ENCODE measurements at regions not wholly inside any gene's neighbourhood (a gene's known extent, or its start where the extent isn't known, plus 50 kb on each side); places are given as distances from the start of the nearest gene placed in this dataset.

GRCh38 chr1:163422738-163423404 is 101.1 kb downstream of the NUF2 start:
- no peak overlapping the region for H3K9ac ChIP-seq (ENCODE audit: extremely low read depth, insufficient read length, low read length)
- H3K9me3 ChIP-seq (ENCODE audit: control insufficient read depth, low read depth, low read length): no peaks in the 10 kb centered on the region
- H3K27me3 Mint-ChIP-seq (ENCODE audit: low read depth): no peaks in the 10 kb centered on the region
- H2BK12ac ChIP-seq (ENCODE audit: insufficient read length, low read depth, low read length): no peak overlapping the region
- no peak overlapping the region for H3K14ac ChIP-seq (ENCODE audit: insufficient read depth, low read length)
- H3K4ac ChIP-seq (ENCODE audit: low read depth, low read length): no peak overlapping the region
- H4K91ac ChIP-seq (ENCODE audit: insufficient read length, low read depth, low read length): no peak overlapping the region
- H4K5ac ChIP-seq (ENCODE audit: insufficient read length, low read depth, low read length): no peak overlapping the region
- H3T11ph ChIP-seq (ENCODE audit: low read length): no peak overlapping the region
- no peak overlapping the region for H3K18ac ChIP-seq (ENCODE audit: insufficient read length, low read depth, low read length)
- H3K56ac ChIP-seq (ENCODE audit: insufficient read length, low read depth, low read length): no peak overlapping the region
- H2AFZ ChIP-seq (ENCODE audit: low read length): no peak overlapping the region
- no peaks in the 10 kb centered on the region for H3K23me2 ChIP-seq (ENCODE audit: insufficient read length, low read depth, low read length, poor library complexity, severe bottlenecking)
- no peak overlapping the region for H3K27ac ChIP-seq (ENCODE audit: insufficient read length, low read depth, low read length)
- H3K36me3 Mint-ChIP-seq (ENCODE audit: insufficient read depth in 1 of 3, low read depth in 3 of 3): no peaks in the 10 kb centered on the region
- no peak for TF ChIP-seq CTCF (conservative IDR thresholded peaks at IDR 0.05)
- no peak overlapping the region for H2AK5ac ChIP-seq (ENCODE audit: insufficient read length, low read length)
- H3K27me3 ChIP-seq (ENCODE audit: insufficient read depth, low read length): no peaks in the 10 kb centered on the region
- H3K27ac Mint-ChIP-seq: no peak overlapping the region
- no peak overlapping the region for H3K4me3 Mint-ChIP-seq
- DNase-seq: no peak
- no peaks in the 10 kb centered on the region for H3K79me1 ChIP-seq (ENCODE audit: insufficient read depth, low read depth, low read length, poor library complexity, severe bottlenecking)
- no peak overlapping the region for H3K23ac ChIP-seq (ENCODE audit: insufficient read length, low read depth, low read length)
- no peaks in the 10 kb centered on the region for H3K9me3 Mint-ChIP-seq
- H3K79me2 ChIP-seq (ENCODE audit: insufficient read depth, low read length): no peaks in the 10 kb centered on the region
- no peaks in the 10 kb centered on the region for H4K20me1 ChIP-seq (ENCODE audit: control insufficient read depth, insufficient read depth, insufficient read length)
- H4K8ac ChIP-seq (replicated peaks; ENCODE audit: insufficient read length, low read depth, low read length): no peak overlapping the region
- H2BK15ac ChIP-seq (ENCODE audit: low read depth, low read length): no peak overlapping the region
- H2BK120ac ChIP-seq (ENCODE audit: low read depth, low read length, poor library complexity, severe bottlenecking): no peak overlapping the region
- H3K4me1 Mint-ChIP-seq: peaks cover 20 to 23% of the 10 kb centered on the region in 2 experiments
- H2BK5ac ChIP-seq (ENCODE audit: insufficient read length, low read length): no peak overlapping the region
- H2BK20ac ChIP-seq (ENCODE audit: low read depth, low read length, poor library complexity, severe bottlenecking): no peak overlapping the region
- no peak overlapping the region for H3K4me2 ChIP-seq (ENCODE audit: insufficient read depth, insufficient read length, low read length)
- 100% methylated on average over 4 of the region's 27 CpGs for WGBS (ENCODE audit: extremely low coverage, insufficient read length, low lambda C conversion rate)
- H3K4me1 ChIP-seq (ENCODE audit: insufficient read depth, low read length): peaks cover 10% of the 10 kb centered on the region; the same call in 1 of the 2 replicates
